ENCODE measurements at regions not wholly inside any gene's neighbourhood (a gene's known extent, or its start where the extent isn't known, plus 50 kb on each side); places are given as distances from the start of the nearest gene placed in this dataset.
"Not testable (repeated sequence)": the region's sequence is repeated elsewhere in the genome, so short reads cannot be mapped to it uniquely, and the experiment has no call there.

DNA sequence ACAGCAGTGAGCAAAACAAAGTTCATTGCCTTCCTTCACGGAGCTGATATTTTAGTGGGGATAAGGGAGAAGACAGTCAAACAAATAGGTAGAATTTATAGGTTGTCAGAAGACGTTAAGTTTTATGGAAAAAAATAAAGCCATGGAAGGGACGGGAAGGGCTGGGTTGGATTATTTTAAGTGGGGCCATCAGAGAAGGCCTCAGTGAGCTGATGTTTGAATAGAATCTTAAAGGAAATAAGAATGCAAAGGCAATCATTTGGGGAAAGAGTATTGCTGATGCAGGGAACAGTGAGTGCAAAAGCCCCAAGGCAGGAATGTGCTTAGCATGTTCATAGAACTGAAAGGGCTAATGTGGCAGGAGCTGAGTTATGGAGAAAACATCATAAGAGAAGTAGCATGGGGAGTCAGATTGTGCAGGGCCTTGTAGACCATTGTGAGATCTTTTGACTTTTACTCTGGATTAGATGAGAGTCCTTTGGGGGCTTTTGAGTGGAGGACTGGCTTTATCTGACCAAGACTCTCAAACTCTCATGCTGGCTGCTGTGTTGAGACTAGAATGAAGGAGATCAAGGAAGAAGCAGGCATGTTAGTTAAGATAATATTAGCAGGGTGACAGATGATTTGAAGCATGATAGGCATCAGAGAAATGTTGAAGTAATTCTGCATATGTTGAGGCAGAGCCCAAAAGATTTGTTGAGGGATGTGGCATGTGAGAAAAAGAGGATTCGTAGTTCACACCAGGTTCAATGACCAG lies 104.5 kb upstream of the TPTE start:
- TF ChIP-seq, protein P1, sequence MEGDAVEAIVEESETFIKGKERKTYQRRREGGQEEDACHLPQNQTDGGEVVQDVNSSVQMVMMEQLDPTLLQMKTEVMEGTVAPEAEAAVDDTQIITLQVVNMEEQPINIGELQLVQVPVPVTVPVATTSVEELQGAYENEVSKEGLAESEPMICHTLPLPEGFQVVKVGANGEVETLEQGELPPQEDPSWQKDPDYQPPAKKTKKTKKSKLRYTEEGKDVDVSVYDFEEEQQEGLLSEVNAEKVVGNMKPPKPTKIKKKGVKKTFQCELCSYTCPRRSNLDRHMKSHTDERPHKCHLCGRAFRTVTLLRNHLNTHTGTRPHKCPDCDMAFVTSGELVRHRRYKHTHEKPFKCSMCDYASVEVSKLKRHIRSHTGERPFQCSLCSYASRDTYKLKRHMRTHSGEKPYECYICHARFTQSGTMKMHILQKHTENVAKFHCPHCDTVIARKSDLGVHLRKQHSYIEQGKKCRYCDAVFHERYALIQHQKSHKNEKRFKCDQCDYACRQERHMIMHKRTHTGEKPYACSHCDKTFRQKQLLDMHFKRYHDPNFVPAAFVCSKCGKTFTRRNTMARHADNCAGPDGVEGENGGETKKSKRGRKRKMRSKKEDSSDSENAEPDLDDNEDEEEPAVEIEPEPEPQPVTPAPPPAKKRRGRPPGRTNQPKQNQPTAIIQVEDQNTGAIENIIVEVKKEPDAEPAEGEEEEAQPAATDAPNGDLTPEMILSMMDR (IDR thresholded peaks at IDR 0.05), result not testable (repeated sequence)
- not testable (repeated sequence) for TF ChIP-seq POLR2A (IDR thresholded peaks at IDR 0.05)

All from heart left ventricle (tissue), 13 donors.